ENCODE measurements at regions not wholly inside any gene's neighbourhood (a gene's known extent, or its start where the extent isn't known, plus 50 kb on each side); places are given as distances from the start of the nearest gene placed in this dataset.

DNA sequence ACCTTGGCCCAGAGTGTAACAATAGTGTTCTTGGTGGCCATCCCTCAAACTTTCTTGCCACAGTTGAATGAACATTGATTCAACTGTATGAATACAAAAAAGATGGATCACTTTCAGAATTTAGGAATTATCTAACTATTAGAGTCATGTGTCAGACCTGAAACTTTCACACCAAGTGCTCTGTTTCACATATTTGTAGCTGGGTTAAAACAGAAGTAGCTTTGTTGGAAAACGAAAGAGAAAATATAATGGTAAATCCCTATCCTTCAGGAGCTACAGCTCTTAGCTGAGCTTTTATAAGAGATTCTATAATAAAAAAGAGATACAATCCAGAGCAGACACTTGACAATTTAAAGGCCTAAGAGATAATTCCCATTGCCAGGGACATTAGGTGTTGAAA lies 719.3 kb downstream of the JRKL start:
- H3K27ac ChIP-seq = no peak overlapping the region
- intact Hi-C loops (cut with DNase I; ENCODE audit: low total_unique reads) = no loop called here
- no peak for DNase-seq
- H3K36me3 ChIP-seq = no peaks in the 10 kb centered on the region
- no peaks in the 10 kb centered on the region for H3K27me3 ChIP-seq
- no peak overlapping the region for H3K4me3 ChIP-seq
- H3K4me1 ChIP-seq = no peaks in the 10 kb centered on the region
- TF ChIP-seq, protein P1, sequence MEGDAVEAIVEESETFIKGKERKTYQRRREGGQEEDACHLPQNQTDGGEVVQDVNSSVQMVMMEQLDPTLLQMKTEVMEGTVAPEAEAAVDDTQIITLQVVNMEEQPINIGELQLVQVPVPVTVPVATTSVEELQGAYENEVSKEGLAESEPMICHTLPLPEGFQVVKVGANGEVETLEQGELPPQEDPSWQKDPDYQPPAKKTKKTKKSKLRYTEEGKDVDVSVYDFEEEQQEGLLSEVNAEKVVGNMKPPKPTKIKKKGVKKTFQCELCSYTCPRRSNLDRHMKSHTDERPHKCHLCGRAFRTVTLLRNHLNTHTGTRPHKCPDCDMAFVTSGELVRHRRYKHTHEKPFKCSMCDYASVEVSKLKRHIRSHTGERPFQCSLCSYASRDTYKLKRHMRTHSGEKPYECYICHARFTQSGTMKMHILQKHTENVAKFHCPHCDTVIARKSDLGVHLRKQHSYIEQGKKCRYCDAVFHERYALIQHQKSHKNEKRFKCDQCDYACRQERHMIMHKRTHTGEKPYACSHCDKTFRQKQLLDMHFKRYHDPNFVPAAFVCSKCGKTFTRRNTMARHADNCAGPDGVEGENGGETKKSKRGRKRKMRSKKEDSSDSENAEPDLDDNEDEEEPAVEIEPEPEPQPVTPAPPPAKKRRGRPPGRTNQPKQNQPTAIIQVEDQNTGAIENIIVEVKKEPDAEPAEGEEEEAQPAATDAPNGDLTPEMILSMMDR (IDR thresholded peaks at IDR 0.05) = no peak
- H3K9me3 ChIP-seq = no peaks in the 10 kb centered on the region

DNA sequence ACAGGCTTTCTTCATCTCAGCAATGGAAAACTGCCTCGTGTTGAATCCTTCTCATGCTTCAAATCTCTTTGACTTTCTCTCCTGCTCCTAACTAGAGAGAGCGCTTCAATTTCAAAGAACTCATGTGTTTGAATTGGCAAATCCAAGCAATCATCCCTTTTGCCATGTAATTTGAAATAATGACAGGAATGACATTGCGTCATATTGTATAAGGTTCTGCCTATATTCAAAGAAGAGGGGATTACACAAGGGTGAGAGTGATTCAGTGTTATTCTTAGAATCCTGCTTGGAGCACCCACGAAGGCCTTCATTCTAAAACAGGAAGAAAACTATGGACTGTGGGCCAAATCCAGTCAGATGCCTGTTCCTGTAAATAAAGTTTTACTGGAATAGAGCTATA lies 720.6 kb downstream of the JRKL start:
- TF ChIP-seq, protein P1 (IDR thresholded peaks at IDR 0.05) = no peak
- Histone ChIP-seq H3K27ac (no peak overlapping the region), H3K27me3 (no peaks in the 10 kb centered on the region), H3K9me3 (no peaks in the 10 kb centered on the region), H3K4me3 (no peak overlapping the region), H3K36me3 (no peaks in the 10 kb centered on the region), H3K4me1 (no peaks in the 10 kb centered on the region)
- intact Hi-C loops (cut with DNase I; ENCODE audit: low total_unique reads) = no loop called here
- DNase-seq = no peak

GRCh38 chr11:97111559-97111958 lies 721.7 kb downstream of the JRKL start:
- H3K27me3 ChIP-seq = no peaks in the 10 kb centered on the region
- TF ChIP-seq, protein P1 (IDR thresholded peaks at IDR 0.05) = no peak
- no peak overlapping the region for H3K4me3 ChIP-seq
- no peaks in the 10 kb centered on the region for H3K9me3 ChIP-seq
- no peaks in the 10 kb centered on the region for H3K36me3 ChIP-seq
- intact Hi-C loops (cut with DNase I; ENCODE audit: low total_unique reads) = no loop called here
- H3K27ac ChIP-seq = no peak overlapping the region
- DNase-seq = no peak
- H3K4me1 ChIP-seq = no peaks in the 10 kb centered on the region

DNA sequence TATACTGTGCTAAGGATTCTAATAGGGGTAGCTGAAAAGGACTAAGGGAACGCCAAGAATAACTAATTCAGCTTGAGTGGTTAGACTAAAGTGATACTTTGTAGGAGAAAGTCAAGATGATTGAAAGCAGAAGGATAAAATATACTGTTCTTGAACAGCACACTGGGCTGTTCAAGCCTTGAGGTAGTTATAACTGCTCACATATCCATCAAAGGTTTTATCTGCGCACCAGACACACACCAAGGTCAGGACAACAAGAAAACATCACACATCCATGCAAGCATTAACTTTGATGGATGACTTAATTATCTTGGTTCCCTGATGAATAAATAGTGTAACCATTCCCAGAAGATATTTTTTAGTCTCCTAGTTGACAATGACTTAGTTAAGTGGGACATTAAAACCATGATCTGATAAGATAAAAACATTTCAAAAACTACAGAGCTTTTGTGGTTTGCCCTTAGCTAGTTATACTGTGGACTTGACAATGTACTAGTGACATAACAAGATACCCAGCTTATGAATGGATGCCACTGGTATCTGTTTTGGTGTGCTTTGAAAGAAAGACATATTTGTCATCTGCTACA lies 728.9 kb downstream of the JRKL start:
- TF ChIP-seq, protein P1 (IDR thresholded peaks at IDR 0.05) = no peak
- Histone ChIP-seq H3K4me3 (no peak overlapping the region), H3K9me3 (no peaks in the 10 kb centered on the region), H3K27me3 (no peaks in the 10 kb centered on the region), H3K27ac (no peak overlapping the region), H3K4me1 (no peaks in the 10 kb centered on the region), H3K36me3 (no peaks in the 10 kb centered on the region)
- intact Hi-C loops (cut with DNase I; ENCODE audit: low total_unique reads) = no loop called here
- DNase-seq = no peak

DNA sequence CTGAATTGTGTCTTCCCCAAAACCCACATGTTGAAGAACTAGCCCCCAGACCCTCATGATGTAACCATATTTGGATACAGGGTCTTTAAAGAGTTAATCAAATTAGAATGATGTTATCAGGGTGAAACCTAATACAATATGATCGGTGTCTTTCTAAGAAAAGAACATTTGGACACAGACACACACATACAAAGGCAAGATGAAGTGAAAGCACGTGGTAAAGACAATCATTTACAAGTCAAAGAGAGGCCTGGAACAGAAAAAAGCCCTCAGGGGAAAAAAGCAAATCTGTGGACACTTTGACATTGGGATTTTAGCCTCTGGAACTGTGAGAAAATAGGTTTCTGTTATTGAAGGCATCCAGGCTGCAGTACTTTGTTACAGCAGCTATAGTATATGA lies 733.4 kb downstream of the JRKL start:
- Histone ChIP-seq H3K36me3 (no peaks in the 10 kb centered on the region), H3K27me3 (no peaks in the 10 kb centered on the region), H3K4me3 (no peak overlapping the region), H3K27ac (no peak overlapping the region), H3K4me1 (no peaks in the 10 kb centered on the region), H3K9me3 (peaks cover 0 to 9% (median 4%) of the 10 kb centered on the region in 3 donors)
- no peak for DNase-seq
- TF ChIP-seq, protein P1 (IDR thresholded peaks at IDR 0.05) = no peak
- intact Hi-C loops (cut with DNase I; ENCODE audit: low total_unique reads) = no loop called here

- Histone ChIP-seq H3K4me3 (no peak overlapping the region), H3K4me1 (no peaks in the 10 kb centered on the region), H3K27ac (no peak overlapping the region), H3K36me3 (no peaks in the 10 kb centered on the region), H3K9me3 (peaks cover 0 to 3% (median 0%) of the 10 kb centered on the region in 3 donors), H3K27me3 (no peaks in the 10 kb centered on the region)
- TF ChIP-seq, protein P1 (IDR thresholded peaks at IDR 0.05) = no peak
- no peak for DNase-seq
- intact Hi-C loops (cut with DNase I; ENCODE audit: low total_unique reads) = no loop called here
These were observed 746.3 kb downstream of the JRKL start for GRCh38 chr11:97136067-97136466.

Measured in tibial artery (tissue), 4 donors.